ENCODE measurements at regions not wholly inside any gene's neighbourhood (a gene's known extent, or its start where the extent isn't known, plus 50 kb on each side); places are given as distances from the start of the nearest gene placed in this dataset.

DNA sequence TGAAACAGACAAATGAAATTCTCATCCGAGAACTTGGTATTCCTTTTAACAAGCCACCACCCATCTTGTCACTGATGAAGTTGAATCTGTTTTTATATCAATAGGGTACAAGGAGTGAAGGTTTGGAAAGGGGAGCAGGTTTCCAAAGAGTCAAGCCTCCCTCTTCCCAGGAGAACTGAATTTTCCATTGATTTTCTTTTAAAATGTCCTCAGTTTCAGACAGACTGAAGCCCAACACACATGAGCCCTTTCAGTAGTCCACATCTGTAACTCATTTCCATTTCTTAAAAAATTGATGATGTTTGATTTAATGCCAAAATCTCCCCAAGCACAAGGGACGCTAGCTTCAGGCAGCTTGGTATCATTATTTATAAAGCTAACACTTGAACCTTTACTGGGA is 187.7 kb downstream of the FOXB1 start:
- TF ChIP-seq EZH2 (IDR thresholded peaks at IDR 0.05; ENCODE audit: low read depth, unreplicated experiment) = no peak
- TF ChIP-seq JUNB (IDR thresholded peaks at IDR 0.05; ENCODE audit: unreplicated experiment) = no peak
- TF ChIP-seq, protein P1, sequence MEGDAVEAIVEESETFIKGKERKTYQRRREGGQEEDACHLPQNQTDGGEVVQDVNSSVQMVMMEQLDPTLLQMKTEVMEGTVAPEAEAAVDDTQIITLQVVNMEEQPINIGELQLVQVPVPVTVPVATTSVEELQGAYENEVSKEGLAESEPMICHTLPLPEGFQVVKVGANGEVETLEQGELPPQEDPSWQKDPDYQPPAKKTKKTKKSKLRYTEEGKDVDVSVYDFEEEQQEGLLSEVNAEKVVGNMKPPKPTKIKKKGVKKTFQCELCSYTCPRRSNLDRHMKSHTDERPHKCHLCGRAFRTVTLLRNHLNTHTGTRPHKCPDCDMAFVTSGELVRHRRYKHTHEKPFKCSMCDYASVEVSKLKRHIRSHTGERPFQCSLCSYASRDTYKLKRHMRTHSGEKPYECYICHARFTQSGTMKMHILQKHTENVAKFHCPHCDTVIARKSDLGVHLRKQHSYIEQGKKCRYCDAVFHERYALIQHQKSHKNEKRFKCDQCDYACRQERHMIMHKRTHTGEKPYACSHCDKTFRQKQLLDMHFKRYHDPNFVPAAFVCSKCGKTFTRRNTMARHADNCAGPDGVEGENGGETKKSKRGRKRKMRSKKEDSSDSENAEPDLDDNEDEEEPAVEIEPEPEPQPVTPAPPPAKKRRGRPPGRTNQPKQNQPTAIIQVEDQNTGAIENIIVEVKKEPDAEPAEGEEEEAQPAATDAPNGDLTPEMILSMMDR (conservative IDR thresholded peaks at IDR 0.05; ENCODE audit: low read depth in 2 of 2) = no peak
- TF ChIP-seq CREB1 (CRISPR knock-in tag; IDR thresholded peaks at IDR 0.05; ENCODE audit: low read depth) = no peak
- TF ChIP-seq, protein P2, sequence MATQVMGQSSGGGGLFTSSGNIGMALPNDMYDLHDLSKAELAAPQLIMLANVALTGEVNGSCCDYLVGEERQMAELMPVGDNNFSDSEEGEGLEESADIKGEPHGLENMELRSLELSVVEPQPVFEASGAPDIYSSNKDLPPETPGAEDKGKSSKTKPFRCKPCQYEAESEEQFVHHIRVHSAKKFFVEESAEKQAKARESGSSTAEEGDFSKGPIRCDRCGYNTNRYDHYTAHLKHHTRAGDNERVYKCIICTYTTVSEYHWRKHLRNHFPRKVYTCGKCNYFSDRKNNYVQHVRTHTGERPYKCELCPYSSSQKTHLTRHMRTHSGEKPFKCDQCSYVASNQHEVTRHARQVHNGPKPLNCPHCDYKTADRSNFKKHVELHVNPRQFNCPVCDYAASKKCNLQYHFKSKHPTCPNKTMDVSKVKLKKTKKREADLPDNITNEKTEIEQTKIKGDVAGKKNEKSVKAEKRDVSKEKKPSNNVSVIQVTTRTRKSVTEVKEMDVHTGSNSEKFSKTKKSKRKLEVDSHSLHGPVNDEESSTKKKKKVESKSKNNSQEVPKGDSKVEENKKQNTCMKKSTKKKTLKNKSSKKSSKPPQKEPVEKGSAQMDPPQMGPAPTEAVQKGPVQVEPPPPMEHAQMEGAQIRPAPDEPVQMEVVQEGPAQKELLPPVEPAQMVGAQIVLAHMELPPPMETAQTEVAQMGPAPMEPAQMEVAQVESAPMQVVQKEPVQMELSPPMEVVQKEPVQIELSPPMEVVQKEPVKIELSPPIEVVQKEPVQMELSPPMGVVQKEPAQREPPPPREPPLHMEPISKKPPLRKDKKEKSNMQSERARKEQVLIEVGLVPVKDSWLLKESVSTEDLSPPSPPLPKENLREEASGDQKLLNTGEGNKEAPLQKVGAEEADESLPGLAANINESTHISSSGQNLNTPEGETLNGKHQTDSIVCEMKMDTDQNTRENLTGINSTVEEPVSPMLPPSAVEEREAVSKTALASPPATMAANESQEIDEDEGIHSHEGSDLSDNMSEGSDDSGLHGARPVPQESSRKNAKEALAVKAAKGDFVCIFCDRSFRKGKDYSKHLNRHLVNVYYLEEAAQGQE (IDR thresholded peaks at IDR 0.05; ENCODE audit: unreplicated experiment) = no peak
- TF ChIP-seq NANOG (IDR thresholded peaks at IDR 0.05; ENCODE audit: borderline replicate concordance) = no peak
- no peak for TF ChIP-seq EZH2phosphoT487 (IDR thresholded peaks at IDR 0.05; ENCODE audit: unreplicated experiment)
- TF ChIP-seq POLR2AphosphoS5 (IDR thresholded peaks at IDR 0.05; ENCODE audit: low read depth) = no peak
- TF ChIP-seq STAT1 (IDR thresholded peaks at IDR 0.05; ENCODE audit: unreplicated experiment) = no peak
- TF ChIP-seq, protein P3, sequence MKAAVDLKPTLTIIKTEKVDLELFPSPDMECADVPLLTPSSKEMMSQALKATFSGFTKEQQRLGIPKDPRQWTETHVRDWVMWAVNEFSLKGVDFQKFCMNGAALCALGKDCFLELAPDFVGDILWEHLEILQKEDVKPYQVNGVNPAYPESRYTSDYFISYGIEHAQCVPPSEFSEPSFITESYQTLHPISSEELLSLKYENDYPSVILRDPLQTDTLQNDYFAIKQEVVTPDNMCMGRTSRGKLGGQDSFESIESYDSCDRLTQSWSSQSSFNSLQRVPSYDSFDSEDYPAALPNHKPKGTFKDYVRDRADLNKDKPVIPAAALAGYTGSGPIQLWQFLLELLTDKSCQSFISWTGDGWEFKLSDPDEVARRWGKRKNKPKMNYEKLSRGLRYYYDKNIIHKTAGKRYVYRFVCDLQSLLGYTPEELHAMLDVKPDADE (IDR thresholded peaks at IDR 0.05) = no peak
- no peak for TF ChIP-seq ZNF331 (CRISPR knock-in tag; IDR thresholded peaks at IDR 0.05; ENCODE audit: low read depth)
- TF ChIP-seq ZNF114 (CRISPR knock-in tag; IDR thresholded peaks at IDR 0.05) = no peak
